MCF 10A (cell line): ENCODE measurements at regions not wholly inside any gene's neighbourhood (a gene's known extent, or its start where the extent isn't known, plus 50 kb on each side); places are given as distances from the start of the nearest gene placed in this dataset.

Experiments
- BruUV-seq: library from RNA; stranded (reverse); fragments of 400-500 nt; replicated peaks from 2 replicates; lab custom pipeline; 2021; lab: Mats Ljungman, UMichigan
- CTCF ChIA-PET: fragments of 300-600 bp; sonication (Branson Sonifier 250); formaldehyde crosslinking; extraction: SDS; loops from one replicate; lab custom pipeline; 2021; ENCODE audit warnings: antibody characterized with exemption, inconsistent platforms; lab: Yijun Ruan, JAX
- POLR2A ChIA-PET: fragments of 300-600, 350-650 bp; sonication (Branson Sonifier 250); formaldehyde crosslinking; extraction: SDS; loops from one replicate; lab custom pipeline; 2020; ENCODE audit warnings: antibody characterized with exemption, inconsistent platforms; lab: Yijun Ruan, JAX
- DNase-seq: peaks from one replicate; pipeline ENCODE4 v3.0.0-alpha.2; 2018; ENCODE audit not compliant: unreplicated experiment
- H3K27ac Mint-ChIP-seq: one replicate; pipeline ENCODE4 v1.8.0; 2022; ENCODE audit warnings: mild to moderate bottlenecking, low read depth, mixed read lengths; ENCODE audit not compliant: unreplicated experiment
- H3K27me3 Mint-ChIP-seq: one replicate; pipeline ENCODE4 v1.8.0; 2022; ENCODE audit warnings: mixed read lengths; ENCODE audit not compliant: insufficient read depth, unreplicated experiment
- H3K36me3 Mint-ChIP-seq: one replicate; pipeline ENCODE4 v1.8.0; 2022; ENCODE audit warnings: mild to moderate bottlenecking, moderate library complexity, mixed read lengths; ENCODE audit not compliant: insufficient read depth, unreplicated experiment
- H3K4me1 Mint-ChIP-seq: one replicate; pipeline ENCODE4 v1.8.0; 2022; ENCODE audit warnings: mixed read lengths; ENCODE audit not compliant: insufficient read depth, unreplicated experiment
- H3K4me3 Mint-ChIP-seq: one replicate; pipeline ENCODE4 v1.8.0; 2022; ENCODE audit warnings: mild to moderate bottlenecking, moderate library complexity, mixed read lengths; ENCODE audit not compliant: unreplicated experiment
- H3K9me3 Mint-ChIP-seq: one replicate; pipeline ENCODE4 v1.8.0; 2022; ENCODE audit warnings: mixed read lengths; ENCODE audit not compliant: unreplicated experiment
- intact Hi-C: fragments of 100-400 bp; cut with micrococcal nuclease; formaldehyde crosslinking; loops from 2 replicates; pipeline ENCODE4 v1.14.1; 2022
- TF ChIP-seq, protein P1 (sequence below): fragments of 200-600 bp; IDR thresholded peaks from one replicate; pipeline ENCODE4 v1.8.0; 2022; ENCODE audit warnings: antibody characterized with exemption, mild to moderate bottlenecking; ENCODE audit not compliant: unreplicated experiment

DNA sequence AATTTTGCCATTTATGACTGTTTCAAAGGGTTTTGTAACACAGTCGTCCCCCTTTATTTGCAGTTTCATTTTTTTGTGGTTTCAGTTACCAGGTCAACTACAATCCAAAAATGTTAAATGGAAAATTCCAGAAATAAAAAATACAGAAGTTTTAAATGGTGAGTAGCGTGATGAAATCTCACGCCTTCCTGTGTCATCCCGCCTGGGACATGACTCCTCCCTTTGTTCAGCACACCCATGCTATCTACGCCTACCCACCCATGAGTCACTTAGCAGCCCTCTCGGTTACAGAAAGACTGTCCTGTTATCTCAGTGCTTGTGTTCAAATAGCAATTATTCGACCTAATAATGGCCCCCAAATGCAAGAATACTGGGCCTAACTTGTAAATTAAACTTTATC, 765.3 kb upstream of the ADAMTS16 start:
- peak; percentile 76 for DNase-seq
- Mint-ChIP-seq H3K9me3 (peaks cover 32% of the 10 kb centered on the region), H3K4me1 (peaks cover 16% of the 10 kb centered on the region), H3K27me3 (no peaks in the 10 kb centered on the region), H3K27ac (peak overlapping the region; percentile 22), H3K36me3 (no peaks in the 10 kb centered on the region), H3K4me3 (no peak overlapping the region)
- TF ChIP-seq, protein P1, sequence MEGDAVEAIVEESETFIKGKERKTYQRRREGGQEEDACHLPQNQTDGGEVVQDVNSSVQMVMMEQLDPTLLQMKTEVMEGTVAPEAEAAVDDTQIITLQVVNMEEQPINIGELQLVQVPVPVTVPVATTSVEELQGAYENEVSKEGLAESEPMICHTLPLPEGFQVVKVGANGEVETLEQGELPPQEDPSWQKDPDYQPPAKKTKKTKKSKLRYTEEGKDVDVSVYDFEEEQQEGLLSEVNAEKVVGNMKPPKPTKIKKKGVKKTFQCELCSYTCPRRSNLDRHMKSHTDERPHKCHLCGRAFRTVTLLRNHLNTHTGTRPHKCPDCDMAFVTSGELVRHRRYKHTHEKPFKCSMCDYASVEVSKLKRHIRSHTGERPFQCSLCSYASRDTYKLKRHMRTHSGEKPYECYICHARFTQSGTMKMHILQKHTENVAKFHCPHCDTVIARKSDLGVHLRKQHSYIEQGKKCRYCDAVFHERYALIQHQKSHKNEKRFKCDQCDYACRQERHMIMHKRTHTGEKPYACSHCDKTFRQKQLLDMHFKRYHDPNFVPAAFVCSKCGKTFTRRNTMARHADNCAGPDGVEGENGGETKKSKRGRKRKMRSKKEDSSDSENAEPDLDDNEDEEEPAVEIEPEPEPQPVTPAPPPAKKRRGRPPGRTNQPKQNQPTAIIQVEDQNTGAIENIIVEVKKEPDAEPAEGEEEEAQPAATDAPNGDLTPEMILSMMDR, result no peak
- CTCF ChIA-PET, result interaction anchor here (0.5 kb wide), 1 partner anchor 1439 kb away, joined by 4 read pairs; no protein-coding TSS in a partner anchor
- intact Hi-C loops, result no loop called here
- BruUV-seq, result no TSS peak
- POLR2A ChIA-PET, result no interaction called here

DNA sequence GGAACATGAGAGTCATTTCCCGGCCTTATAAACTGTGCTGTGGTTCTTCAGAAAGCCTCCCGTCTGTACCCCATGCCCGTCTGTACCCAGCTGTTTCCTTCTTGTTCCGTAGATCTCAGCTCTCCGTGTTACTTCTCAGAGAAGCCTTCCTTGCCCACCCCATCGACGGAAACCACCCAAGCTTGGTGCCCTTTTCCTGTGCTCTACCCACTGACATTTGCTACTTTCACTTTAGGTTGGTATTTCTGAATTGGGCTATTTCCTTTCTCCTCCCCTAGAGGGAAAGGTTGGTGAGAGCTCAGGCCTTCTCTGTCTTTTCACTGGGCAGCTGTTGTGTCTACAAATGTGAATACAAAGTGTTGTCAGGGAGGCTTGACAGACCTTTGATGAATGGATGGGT, 764.5 kb upstream of the ADAMTS16 start:
- no peaks in the 10 kb centered on the region for H3K36me3 Mint-ChIP-seq
- no TSS peak for BruUV-seq
- no peak overlapping the region for H3K4me3 Mint-ChIP-seq
- no peak for DNase-seq
- POLR2A ChIA-PET, result interaction anchor here (0.7 kb wide), 2 partner anchors 61 to 1100 kb away, joined by 3 to 4 read pairs; no protein-coding TSS in a partner anchor
- peaks cover 32% of the 10 kb centered on the region for H3K9me3 Mint-ChIP-seq
- intact Hi-C loops, result no loop called here
- TF ChIP-seq, protein P1, result no peak
- no peaks in the 10 kb centered on the region for H3K27me3 Mint-ChIP-seq
- peaks cover 16% of the 10 kb centered on the region for H3K4me1 Mint-ChIP-seq
- CTCF ChIA-PET, result interaction anchor here (0.5 kb wide), 1 partner anchor 1438 kb away, joined by 4 read pairs; no protein-coding TSS in a partner anchor
- H3K27ac Mint-ChIP-seq, result no peak overlapping the region

DNA sequence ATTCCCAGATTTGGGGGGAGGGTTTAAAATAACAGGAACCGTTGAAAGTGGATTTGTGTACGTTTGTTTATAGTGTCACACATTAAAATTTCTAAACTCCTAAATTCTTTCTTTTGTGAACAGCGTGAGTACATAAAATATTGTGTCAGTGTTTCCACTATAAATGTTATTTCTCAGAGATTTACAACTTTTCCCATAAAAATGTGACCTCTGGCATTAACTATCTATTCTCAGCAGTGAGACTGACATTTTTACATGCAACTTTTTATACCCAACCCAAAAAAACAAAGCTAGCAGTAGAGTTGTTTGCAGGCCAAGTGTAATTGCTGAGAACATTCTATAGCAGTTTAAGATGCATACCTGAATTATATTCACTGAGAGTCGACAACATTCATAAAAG, 757.0 kb upstream of the ADAMTS16 start:
- ChIA-PET POLR2A (no interaction called here), CTCF (no interaction called here)
- no peak for DNase-seq
- Mint-ChIP-seq H3K27me3 (no peaks in the 10 kb centered on the region), H3K4me3 (no peak overlapping the region), H3K9me3 (peaks cover 10% of the 10 kb centered on the region), H3K36me3 (no peaks in the 10 kb centered on the region), H3K27ac (no peak overlapping the region), H3K4me1 (peaks cover 5% of the 10 kb centered on the region)
- TF ChIP-seq, protein P1, result no peak
- intact Hi-C loops, result no loop called here
- no TSS peak for BruUV-seq

DNA sequence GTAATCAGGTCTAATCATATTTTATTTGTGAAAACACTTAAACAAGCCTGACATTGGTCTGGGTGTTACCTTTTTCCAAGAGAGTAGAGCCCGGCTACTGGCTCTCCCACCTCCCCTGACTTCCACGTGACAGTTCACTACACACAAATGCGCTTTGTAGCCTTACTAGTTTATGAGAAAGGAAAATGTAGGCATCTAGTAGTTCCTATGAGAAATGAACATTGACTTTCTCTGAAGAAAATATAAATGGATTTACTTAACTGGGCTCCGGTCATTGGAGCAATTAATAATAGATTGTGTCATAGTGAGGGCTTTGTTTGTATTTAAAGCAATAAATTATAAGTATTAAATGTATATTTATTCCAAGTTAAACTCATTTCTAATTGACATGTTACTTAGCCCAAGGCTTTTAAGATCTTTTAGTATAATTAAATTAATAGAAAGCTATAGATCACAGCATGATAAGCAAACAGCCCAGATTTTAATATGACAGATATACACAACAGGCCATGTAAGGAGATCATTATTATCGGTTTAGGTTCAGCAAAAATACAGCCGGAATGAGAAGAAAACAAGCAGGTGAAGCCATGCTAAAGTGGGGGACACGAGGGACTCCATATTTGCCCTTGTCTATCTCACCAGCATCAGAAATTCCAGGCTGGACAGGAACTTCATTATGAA, 756.5 kb upstream of the ADAMTS16 start:
- no peaks in the 10 kb centered on the region for H3K27me3 Mint-ChIP-seq
- BruUV-seq, result no TSS peak
- CTCF ChIA-PET, result no interaction called here
- H3K4me1 Mint-ChIP-seq, result peaks cover 5% of the 10 kb centered on the region
- H3K36me3 Mint-ChIP-seq, result no peaks in the 10 kb centered on the region
- POLR2A ChIA-PET, result no interaction called here
- TF ChIP-seq, protein P1, result no peak
- intact Hi-C loops, result no loop called here
- H3K4me3 Mint-ChIP-seq, result no peak overlapping the region
- H3K27ac Mint-ChIP-seq, result no peak overlapping the region
- H3K9me3 Mint-ChIP-seq, result peaks cover 7% of the 10 kb centered on the region
- no peak for DNase-seq
